Cardiac septum (tissue), 1 donor: ENCODE measurements at regions not wholly inside any gene's neighbourhood (a gene's known extent, or its start where the extent isn't known, plus 50 kb on each side); places are given as distances from the start of the nearest gene placed in this dataset.

ENCODE experiments used
- DNase-seq: peaks from one replicate; pipeline ENCODE4 v3.0.0-alpha.2; 2020; ENCODE audit warnings: low spot score
- intact Hi-C: fragments of 100-400 bp; cut with DNase I; formaldehyde crosslinking; loops from one replicate; pipeline ENCODE4 v1.14.0; 2022
- donor health status: DM: no; HTN: no; CAD: no.

DNA sequence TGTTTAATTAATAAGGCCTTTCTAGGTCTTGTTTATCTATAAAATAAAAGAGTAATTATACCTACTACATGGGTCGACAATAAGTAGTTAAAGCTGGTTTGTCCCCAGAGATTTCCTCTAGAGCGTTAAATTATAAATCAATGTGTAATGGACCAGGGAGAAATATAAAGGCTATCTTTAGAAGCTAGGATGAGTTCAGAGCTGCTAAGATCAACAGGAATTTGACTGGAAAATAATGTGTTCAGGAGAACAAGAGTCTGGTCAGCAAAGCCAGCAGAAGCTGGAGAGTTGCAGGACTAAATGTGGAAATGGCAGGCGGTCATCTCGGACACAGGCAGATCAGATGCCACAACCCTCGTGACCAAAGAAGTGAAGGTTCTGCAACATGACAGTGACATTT, 428.8 kb downstream of the EPM2A start:
- no peak for DNase-seq
- intact Hi-C loops, result no loop called here

DNA sequence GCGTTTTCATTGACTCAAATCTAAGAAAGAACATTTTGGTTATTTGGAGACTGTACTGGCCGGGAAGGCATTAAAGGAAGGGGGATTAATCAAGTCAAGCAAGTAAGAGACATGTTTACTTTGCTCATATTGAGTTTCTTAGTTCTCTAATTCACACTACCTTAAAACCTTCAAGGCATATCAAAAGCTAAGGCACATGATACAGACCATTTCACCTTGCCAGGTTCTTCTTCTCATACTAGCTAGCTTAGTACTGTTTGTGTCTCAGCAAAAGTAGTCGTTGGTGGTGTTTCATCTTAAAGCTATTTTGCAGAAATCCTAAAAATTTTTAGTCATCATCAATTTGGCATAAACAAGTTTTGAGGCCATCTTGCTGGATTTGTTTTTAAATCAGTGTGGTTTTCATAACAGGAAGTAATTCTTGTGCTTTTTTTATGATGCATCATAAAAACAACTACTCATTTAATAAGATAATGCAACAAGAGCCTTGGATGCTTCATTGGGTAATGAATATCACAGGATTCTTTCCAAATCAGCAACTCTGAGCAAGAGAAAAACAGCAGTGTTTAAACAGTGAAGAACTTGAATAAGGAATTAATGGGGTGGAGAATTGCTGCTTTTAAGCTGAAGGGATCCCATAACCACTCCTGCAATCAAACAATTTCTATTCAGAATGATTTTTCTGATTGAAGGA, 425.3 kb downstream of the EPM2A start:
- no peak for DNase-seq
- intact Hi-C loops, result no loop called here

DNA sequence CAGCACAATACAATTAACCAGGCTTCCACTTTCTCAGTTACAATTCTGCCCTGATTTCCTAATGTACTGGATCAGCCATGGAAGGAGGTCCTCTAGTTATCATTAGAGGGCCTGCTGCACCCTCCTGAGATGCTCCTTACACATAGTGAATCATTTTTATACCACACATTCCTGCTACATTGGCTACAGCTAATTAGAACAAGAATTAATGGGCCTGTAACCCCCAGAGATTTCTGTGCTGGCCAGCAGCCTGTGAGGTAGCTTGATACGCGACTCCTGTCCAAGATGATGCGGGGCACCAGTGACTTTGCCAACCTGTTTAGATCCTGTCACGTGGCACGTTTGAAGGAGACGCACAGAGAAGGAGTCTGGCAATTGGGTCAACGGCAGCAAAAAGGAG, 422.8 kb downstream of the EPM2A start:
- intact Hi-C loops, result no loop called here
- no peak for DNase-seq

DNA sequence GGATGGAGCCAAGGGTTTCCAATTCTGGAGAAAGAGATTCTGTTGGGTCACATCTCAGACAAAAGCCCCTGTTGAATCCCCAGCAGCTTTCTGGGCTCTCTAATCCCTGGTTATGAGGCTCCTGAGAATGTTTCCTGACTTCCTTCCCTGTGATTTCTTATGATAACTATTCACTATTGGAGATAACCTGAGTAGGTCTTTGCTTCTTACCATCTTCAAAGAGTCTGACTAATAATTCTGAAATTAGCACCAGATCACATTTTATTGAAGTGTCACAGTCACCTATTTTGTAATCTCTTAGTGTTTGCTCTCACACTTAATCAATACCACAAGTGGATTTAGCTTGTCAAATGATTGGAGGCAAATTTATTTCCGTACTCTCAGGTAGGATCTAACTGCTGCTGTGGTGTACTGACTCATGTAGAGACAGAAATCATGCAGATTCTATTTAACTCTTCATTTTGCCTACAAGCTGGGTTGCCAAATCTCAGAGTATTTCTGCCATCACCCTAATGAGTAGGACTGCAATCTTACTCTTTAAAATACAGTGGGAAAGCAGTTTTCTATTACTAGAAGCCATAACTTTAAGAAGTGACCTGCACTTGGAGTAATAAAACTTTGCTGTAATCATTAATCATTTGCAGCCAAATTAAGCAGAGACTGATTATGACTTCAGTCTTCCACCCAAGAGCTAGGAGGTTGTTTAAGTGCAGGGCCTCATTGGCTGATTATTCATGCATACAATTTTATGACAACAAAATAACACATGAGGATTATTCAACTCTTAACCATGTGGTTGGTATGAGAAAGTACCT, 422.1 kb downstream of the EPM2A start:
- DNase-seq, result no peak
- intact Hi-C loops, result no loop called here

DNA sequence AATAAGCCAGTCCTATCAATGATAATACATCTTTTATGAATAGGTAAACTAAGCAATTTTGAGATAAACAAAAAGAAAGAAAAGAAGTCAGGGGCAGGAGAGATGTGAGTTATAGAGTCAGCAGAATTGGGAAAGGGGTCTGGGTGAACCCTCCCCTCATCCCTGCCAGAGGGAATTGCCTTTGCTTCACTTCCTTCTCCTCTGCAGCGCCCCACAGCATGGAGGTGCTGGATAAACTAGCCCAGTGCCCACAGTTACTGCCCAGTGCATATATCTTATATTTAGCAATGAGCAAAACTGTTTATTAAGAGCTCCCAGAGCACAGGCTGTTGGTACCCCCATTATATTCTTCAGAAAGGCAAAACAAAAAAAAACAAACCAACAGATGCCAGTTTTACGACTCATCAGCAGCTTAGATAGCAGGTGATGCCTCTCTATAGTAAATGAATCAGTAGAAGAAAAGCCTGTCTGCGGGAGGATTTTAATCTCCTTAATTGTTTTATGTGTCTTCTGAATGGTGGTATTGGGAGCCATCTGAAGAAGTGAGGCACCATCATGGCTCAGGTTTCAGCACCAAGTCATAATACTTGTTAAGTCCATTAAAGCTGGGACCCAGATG, 419.2 kb downstream of the EPM2A start:
- intact Hi-C loops, result no loop called here
- DNase-seq, result no peak

DNA sequence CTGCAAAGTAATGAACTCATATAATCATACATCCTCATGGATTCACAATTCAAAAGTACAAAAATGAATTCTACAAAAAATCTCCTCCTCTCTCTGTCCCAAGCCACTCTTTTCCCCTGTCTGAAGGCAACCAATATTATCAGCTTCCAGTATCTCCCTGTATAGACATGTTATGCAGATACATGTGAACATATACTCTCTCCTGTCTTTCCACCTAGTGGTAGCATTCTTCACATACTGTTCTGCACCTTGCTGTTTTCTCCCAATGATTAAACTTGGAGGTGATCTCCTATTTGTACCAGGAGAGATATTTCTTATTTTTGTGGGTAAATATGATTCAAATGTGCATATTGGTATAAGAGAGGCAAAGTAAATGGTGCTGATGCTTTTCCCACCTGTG, 416.4 kb downstream of the EPM2A start:
- intact Hi-C loops, result no loop called here
- no peak for DNase-seq

DNA sequence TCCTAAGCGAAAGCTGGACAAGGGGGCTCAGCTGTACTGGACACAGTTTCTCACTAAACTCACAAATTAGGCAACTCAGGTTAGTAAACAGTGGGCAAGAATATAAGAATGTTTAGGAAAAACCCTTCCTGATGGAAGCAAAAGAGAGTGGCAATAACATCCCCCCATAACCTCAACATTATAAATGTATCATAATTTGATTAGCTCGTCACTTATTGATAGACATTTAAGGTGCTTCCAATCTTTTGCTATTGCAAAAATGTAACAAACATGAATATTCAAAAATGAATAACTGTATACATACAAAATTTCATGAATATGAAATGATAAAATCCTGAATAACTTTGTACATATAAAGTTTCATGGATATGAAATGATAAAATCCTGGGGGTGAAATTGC, 415.7 kb downstream of the EPM2A start:
- intact Hi-C loops, result no loop called here
- DNase-seq, result no peak

DNA sequence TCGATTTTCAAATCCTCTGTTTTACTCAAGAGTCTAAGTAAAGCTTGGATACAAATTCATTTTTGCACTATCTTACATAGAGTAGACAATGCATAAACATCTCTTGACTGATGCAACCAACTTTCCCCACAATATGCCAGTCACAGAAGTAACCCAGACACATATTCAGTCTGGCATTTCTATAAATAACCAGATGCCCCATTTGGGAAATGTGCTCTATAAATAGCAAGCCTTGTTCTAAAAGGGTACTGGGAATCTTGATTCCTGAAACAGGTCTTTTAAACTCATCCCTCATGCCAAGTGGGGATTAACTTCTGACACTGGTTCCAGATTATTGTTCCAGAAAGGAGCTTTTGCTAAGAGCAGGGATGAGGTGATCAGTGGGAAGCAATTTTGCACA, 411.7 kb downstream of the EPM2A start:
- intact Hi-C loops, result no loop called here

DNA sequence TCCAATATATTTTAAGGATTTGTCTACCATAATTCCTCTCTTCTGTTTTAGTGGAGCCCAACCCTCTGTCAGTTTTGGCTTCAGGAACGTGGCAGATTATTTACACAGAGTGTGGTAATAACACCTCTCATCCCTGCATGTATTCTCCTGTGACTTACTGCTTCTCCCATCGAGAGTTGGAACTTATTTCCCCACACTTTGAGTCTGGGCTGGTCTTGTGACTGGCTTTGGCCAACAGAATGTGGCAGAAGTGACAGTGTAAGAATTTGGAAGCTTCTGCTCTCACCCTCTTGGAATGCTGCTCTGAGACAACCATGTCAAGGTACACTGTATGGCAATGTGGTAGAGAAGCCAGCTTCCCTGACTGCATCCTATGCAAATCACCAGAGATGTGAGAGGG, 407.7 kb downstream of the EPM2A start:
- intact Hi-C loops, result no loop called here
- DNase-seq, result no peak

More for the DNA sequence above, 411.7 kb downstream of the EPM2A start:
- DNase-seq, result no peak

DNA sequence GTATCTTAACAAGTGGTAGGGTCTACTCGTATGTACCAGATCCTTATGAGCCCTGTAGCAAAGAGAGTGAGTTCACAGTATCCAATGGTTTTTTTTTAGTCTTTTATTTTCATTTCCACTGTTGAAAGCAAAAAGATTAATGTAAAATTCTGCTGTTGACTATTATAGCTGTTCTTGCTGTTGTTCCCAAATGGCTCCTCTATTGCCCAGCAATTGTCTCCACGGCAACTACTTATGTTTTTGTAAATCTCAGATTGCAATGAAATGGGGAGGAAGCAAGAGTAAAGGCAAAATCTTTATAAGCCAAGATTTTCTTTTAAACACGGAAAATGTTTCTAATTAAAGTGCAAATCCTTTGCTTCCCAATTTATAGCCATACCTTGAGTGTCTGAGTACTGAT, 406.1 kb downstream of the EPM2A start:
- intact Hi-C loops, result no loop called here
- DNase-seq, result no peak

DNA sequence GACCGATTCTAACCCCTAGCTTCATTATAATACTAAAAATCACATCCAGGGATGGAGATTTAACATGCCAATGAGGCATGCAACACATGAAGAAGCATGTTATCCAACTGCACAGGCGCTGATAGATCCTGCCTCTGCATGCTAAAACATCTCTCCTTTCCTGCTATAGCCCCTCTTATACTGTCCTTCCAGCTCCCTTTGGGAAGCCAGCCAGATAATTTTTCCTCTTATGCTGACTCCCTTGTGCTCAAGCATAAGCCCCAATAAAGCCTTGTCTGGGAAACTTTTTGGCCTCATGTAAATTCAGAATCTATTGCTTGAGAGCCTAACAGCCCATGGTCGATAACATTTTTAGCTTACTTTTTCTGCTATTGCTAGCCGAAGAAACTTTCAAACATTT, 404.3 kb downstream of the EPM2A start:
- intact Hi-C loops, result loop anchor here (5.0 kb wide), 1 partner anchor 41 kb away; no protein-coding TSS in a partner anchor
- no peak for DNase-seq

DNA sequence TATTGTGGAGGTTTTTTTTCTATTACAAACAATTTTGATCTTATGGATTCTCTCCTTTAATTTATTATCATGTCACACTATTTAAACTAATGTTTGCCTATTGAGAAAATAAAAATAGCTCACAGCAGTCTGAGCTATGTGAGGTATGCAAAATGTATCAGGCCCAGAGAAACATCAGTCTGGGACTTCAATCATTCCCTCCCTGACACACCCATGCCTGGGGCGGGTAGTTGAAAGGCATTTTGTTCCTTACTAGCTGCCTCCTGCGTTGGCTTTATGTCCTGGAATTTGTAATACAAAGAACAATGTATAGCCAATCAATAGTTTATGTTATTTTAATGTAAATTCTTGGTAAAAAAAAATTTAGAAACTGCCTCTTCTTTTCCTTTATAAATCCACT, 403.3 kb downstream of the EPM2A start:
- intact Hi-C loops, result loop anchor here (5.0 kb wide), 1 partner anchor 40 kb away; no protein-coding TSS in a partner anchor
- no peak for DNase-seq

DNA sequence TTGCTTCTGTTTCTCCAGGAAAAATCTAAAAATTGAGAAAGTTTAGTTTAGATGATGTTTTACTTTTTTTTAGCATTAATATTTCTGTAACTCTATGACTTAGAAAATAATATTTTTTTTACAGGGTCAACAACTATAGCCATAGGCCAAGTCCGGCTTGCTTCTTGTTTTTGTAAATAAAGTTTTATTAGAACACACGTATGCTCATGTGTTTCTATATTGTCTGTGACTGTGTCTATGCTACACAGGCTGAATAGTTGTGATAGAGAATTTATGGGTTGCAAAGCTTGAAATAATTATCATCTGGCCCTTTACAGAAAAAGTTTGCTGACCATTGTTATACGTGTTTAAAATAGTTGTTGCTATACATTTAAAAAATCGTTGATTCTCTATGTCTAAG, 399.2 kb downstream of the EPM2A start:
- no peak for DNase-seq
- intact Hi-C loops, result no loop called here

DNA sequence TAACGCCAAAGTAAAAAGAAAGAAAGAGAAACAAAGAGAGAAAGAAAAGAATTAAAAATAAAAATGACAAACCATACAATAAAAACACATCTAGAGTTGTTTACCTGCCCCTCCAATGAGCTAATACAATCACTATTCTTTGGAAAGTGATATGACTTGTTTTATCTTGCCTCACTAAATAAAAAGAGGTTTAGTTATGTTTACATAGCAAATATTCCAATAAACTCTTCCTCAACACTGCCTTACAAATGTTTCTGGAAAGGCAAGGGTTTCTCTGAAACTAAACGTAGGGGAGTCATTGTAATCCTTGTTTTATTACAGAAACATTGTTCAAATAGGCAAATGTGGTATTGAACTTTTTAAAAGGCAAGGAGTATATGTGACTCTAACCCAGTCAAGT, 396.2 kb downstream of the EPM2A start:
- no peak for DNase-seq
- intact Hi-C loops, result no loop called here

DNA sequence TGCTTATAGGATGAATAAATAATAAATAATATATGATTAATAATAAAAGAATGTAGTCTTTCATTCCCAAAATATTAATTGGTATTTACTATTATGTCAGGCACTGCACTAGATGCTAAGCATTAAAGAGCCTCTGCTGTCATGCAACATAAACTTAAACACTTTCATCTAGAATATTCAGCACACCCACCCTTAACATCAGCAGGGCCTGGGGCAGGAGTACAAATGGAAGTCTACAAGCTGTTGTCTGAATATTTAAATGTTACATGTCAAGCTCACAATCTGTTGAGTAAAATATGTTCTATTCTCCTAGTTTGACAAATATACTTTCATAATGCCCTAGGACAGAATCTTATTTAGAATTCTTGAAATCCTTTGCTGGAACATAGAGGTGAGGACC, 395.1 kb downstream of the EPM2A start:
- intact Hi-C loops, result no loop called here
- no peak for DNase-seq

DNA sequence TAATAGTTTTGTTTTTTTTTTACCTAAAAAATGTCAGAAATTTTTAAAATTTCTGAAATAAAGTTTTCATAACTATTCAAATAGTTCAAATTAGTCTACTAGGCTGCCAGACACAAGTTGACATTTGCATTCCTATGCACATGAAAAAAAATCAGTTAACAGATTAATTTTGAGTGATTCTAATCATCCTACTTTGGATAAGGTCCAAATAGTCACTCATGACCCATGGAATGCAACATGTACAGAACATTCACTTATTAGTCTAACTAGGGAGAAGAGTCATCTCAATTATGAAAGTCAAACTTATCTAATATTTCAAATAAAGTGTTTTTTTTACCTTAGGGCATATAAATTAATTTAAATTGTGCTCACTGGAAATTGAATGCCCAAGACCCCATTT, 390.2 kb downstream of the EPM2A start:
- no peak for DNase-seq
- intact Hi-C loops, result no loop called here

DNA sequence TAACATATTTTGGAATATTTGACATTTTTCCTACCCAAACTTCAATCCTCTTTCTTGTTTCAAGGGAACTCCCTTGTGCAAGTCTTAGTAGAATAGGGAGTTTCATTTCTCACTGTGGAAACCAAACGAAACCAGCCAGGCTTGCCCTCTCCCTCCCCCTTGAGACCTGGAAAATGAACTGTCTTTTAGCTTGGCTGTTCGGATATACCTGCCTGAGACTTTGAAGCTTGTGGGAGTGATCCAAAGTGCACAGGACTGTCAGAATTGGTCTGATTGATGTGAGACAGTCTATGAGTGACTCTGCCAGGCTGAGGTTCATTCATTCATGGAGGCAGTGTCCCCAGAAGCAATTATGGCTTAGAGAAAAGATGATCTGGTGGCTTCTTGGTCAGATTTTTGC, 388.1 kb downstream of the EPM2A start:
- intact Hi-C loops, result no loop called here
- no peak for DNase-seq

DNA sequence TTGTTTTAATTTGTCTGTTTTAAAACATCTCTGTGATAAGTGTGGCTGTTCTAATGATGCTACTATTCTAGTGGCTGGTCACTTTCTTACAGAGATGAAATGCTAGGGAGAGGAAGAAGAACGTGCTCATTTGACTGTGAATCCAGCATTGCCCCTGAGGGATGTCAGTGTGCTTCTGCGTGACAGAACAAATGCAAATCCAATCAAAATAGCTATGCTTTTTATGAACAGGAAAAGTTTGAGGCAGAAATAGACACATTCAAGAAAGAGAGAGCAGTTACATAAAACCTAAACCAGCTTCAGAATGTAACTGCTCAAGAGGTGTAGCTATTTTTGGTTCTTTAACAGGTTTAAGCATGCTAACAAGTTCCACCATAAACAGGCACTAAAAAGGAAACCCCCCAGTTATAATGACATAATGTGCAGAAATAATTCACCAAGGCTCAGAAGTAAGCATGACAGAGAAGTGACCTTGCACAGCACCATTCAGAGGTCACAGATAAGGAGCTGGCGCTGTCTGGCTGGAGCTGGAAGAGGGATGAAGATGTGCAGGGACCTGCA, 385.3 kb downstream of the EPM2A start:
- intact Hi-C loops, result no loop called here
- DNase-seq, result no peak

DNA sequence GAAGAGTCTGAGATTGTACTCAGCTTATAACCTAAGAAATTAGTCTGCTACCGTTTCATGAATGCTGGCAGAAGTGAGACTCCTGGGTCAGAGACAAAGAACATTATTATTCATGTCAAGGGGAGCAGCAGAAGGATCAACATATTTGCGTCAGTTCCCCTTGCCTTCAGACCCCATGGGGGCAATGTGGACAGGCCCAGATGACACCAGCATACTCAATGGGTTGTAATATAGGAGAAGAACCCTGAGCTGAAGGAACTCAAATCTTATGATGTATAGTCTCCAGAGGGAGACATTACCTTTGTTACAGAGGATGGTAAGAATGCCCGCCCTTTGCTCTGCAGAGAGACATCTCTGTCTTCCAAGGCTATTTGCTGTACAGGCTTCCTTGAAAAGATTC, 384.4 kb downstream of the EPM2A start:
- DNase-seq, result no peak
- intact Hi-C loops, result no loop called here

DNA sequence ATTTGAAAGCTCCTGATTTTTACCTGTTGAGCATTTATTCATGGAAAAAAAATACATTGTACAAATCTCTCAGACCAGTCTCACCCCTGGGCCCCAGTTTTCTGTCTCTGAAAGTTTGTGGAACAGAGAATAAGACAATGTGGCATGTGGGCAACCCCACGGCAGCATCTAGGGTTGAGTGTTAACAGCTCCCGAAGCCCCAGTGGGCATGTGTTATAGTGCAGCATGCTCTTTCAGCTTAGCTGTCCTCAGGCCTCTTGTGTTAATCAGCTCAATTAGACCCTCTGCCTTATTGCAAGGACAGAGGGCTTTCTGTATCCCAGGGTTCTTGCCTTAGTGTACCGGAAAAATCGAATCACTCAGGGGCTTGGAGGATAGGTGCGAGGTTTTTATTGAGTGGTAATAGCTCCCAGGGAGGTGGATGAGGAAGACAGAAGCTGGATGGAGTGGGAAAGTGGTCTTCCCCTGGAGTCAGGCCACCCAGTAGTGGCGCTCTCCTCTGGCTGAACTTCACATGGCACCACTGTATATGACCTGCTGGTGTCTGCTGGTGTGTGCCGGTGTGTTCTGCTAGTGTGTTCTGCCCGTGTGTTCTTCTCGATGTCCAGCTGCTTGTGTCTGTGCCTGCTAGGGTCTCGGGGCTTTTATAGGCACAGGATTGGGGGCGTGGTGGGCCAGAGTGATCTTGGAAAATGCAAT, 382.8 kb downstream of the EPM2A start:
- DNase-seq, result no peak
- intact Hi-C loops, result no loop called here
